Activated effector memory CD4-positive, alpha-beta T cell treated with anti-CD3 and anti-CD28 coated beads, Interleukin-2, amount 50 U/mL, for 16 hours (primary cell): ENCODE measurements at regions not wholly inside any gene's neighbourhood (a gene's known extent, or its start where the extent isn't known, plus 50 kb on each side); places are given as distances from the start of the nearest gene placed in this dataset.

Experiments used
- DNase-seq: peaks from one replicate; pipeline ENCODE4 v3.0.0-alpha.2; 2020

DNA sequence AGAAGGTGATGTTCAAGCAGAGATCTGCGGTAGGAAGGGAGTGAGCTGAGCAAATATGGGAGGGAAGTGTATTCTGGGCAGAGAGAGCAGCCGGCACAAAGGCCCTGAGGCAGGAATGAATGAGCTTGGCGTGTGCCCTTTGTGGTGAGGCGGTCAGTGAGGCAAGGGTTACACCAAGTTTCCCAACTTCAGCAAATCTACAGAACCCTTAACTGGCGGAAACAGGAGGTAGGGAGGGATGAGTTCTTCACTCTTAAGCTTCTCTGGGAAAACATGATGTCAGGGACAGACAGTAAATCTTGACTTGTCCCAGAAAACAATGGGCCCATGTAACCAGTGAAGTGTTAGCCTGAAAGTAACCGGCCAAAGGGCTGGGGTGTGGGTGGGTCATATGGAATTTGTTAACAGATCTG lies 97.1 kb upstream of the PTPN1 start:
- no peak for DNase-seq

DNA sequence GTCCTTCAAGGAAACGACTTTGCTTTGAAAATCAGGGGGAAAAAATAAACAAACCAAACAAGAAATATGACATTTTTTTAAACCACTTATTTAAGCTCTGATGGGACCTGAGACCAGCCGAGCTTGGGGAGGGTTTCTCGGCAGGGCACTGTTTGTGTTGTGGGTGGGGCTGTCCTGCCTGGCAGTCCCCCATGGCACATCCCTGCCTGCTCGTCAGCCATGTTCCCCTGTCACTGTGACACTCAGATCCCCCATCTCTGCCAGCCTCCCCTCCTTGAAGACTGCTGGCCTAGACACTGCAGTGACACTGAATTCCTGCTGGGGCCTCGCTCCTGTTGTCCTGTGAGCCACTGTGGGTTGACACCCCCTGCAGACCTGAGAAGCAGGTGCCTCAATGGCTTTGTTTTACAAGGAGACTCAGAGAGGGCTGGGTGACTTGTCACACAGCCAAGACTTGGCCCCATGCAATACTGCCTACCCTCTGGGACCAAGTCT lies 95.1 kb upstream of the PTPN1 start:
- DNase-seq = no peak

DNA sequence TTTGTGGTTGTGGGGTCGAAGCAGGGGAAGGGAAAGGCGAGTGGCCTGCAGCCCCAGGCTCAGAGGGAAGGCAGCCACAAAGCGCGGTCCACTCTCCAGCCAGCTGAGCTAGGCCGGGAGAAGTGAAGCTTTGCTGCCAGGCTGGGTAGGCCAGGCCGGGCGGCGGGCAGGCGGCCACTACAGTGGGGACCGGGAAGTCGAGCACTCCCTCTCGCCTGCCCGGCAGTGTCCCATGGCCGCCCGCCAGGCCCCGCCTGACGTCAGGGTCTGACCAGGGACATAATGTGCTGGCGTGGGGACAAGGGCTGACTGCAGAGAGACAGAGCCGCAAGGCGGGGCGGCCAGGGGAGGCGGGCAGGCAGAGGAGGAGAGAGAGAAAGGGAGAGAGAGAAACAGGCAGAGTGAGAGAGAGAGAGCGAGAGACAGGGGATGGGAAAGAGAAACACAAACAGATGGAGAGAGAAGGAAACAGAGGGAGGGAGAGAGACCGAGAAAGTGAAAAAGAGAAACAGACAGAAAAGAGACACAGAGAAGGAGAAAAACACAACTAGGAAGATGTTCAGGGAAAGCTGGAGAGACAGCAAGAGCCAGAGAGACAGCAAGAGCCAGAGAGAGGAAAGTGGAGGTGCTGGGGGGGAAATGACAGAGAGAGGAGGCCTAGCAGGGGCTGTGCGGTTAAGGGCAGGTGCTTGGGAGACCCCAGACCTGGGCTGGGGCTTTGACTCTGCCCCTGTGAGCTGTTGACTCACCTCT lies 94.5 kb upstream of the PTPN1 start:
- DNase-seq = no peak

DNA sequence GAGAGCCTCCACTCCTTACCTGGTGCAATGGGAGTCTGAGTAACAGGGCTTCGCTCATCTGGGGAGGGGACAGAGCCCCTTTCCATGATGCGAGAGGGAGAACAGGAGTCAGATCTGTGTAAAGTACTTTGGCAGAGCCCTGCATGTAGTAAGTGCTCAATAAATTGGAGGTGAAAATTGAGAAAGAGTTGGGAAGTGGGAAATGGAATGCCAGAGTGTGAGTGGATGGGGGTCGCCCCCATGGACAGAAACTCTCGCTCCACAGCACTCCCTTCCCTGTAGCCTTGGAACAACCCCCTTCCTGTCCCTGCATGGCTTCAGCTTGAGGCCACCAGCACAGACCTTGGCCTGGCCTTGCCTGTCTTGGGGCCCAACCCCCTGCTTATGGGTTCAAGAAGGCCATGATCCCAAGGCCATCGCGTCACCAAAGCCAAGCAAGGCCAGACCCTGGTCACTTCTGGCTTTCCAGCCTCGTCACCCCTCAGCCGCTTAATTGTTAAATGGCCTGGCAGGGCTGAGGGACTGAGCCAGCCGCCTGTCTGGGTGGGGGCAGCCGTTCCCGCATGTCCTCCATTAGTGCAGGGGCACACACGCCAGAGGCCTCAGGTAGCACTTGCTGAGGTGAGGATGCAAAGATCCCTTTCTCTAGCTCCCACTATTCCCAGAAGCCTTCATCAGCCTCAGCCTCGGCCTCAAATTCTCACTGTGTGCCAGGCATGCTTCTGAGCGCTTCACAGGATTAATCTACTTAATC lies 93.7 kb upstream of the PTPN1 start:
- no peak for DNase-seq

DNA sequence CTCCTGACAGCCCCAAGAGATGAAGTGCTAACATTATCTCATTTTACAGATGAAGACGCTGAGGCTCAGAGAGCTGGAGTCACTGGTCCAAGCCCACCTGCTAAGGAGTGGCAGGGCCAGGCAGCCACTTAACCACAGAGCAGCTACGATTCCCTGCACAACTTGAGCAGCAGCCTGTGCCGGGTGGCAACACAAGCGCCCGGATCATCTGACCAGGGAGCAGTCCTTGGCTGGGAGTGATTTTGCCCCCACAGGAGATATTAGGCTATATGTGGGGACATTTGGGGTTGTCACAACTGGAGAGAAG lies 93.2 kb upstream of the PTPN1 start:
- no peak for DNase-seq

DNA sequence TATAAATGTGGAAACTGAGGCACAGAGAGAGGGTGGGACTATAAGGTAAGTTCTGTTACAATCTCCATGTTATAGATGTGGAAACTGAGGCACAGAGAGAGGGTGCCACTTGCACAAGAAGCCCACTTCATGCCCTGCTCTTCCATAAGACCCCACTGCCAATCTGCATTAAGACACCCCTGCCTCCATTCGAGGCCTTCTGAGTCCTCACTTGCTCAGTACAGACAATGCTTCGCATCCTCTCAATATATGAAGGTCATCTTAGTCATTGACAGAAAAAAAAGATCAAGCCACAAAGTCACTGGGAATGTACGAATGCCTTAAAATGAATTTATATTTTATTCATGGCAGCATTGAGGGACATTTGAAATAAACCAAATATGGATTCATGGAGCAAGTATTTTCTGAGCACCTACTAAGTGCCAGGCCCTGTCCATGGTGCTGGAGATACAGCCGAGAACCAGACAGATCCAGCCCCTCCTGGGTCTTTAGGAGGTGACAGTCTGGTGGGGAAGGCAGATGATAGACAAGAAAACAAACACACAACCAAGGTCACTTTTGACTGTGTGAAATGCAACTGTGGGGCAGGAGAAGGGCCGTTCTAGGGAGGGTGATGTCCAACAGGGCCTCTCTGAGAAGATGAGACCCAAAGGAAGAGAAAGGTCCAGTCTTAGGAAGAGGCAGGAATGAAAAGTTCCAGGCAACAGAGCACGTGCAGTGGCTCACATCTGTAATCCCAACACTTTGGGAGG lies 92.5 kb upstream of the PTPN1 start:
- DNase-seq = no peak

DNA sequence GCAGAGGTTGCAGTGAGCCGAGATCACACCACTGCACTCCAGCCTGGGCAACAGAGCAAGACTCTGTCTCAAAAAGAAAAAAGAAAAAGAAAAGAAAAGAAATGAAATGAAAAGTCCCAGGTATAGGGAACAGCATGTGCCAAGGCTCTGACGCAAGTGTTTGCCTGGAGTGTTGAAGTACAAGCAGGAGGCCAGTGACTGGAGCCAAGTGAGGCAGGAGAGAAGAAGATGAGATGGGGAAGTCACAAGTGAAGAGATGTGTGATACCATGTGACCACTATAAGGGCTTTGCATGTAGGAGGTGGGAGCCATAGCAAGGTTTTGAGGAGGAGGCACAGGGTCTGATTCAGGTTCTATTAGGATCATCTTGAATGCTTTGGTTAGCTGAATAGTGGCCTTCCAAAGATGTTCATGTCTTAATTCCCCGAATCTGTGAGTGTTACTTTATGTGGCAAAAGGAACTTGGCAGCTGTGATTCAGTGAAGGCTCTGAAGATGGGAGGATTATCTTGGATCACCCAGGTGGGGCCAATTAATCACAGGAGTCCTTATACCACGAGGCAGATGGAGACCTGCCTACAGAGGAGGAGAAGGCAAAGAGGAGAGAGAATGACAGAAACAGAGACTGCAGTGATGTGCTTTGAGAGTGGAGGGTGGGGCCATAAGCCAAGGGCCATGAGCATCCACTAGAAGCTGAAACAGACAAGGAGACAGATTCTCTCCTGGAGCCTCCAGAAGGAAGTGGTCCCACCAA lies 91.1 kb upstream of the PTPN1 start:
- DNase-seq = no peak

DNA sequence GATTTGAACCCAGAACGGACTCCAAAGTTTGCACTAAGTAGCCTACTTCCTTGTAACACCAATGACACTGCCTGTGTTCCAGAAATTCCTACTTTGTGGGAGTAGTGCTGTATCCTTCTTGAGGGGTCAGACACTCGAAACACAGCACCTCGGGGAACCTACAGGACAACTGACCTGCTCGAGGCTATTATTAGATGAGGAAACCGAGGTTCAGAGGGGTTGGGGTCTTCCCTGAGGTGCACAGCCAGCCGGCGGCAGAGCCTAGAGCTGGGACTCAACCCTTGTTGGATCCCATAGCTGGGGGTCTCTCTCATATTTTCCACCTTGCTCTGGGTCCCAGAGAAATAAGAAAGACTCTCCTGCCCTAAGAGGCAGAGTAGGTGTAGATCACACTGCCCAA lies 89.8 kb upstream of the PTPN1 start:
- no peak for DNase-seq

DNA sequence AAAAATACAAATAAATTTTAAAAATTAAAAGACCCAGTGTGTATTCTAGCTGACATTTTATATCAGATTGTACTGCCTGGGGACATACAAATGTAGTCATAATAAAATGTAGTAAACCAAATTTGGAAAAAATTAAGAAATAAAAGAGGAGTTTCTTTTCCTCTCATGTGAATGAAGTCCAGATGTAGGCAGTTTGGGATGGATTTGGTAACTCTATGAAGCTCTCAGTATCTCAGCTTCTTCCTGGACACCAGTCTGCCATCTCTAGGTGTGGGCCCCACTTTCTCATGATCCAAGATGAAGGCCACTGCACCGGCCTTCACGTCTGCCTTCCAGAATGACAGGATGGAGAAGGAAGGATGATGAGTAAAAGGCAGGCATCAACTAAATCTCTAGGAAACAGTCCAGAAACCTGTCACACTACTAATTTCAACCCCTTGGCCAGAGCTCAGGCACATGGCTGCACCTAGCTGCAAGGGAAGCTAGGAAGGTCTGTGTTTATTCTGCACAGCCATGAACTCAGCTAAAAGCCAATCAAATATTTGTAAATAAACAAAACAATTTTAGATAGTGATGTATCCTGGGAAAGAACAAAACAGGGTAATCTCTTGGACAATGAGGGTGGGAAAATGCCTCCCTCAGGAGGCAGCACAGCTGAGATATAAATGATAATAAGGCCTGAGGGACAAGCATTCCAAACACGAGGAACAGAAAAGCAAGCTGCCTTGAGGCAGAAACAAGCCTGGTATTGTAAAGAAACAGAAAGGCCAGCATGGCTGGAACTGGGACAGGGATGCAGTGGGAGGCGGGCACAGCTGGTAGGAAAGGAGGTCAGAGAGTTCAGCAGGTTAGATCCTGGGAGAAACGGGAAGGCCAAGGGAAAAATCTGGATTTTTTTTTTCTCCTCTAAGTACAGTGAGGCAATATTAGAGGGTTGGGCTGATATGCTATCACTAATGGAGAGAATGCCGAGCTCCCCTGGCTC lies 88.5 kb upstream of the PTPN1 start:
- DNase-seq = no peak

DNA sequence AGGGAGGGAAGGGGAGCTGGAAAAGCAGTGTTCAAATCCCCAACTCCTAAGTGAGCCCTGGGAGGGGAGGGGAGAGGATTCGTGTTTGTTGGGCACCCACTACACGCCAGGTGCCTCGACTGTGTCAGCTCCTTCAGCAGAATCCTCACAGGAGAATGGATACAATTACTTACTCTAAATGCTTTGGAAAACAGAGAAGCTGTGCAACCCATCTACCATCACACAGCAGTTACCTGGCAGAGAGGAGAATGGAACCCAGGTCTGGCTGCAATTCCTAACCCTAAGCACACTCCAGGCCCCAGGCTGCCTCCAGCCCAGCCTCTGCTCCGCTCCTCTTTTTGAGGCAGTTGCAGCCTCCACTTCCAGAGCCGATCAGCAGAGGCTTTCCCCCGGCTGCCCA lies 86.4 kb upstream of the PTPN1 start:
- no peak for DNase-seq

DNA sequence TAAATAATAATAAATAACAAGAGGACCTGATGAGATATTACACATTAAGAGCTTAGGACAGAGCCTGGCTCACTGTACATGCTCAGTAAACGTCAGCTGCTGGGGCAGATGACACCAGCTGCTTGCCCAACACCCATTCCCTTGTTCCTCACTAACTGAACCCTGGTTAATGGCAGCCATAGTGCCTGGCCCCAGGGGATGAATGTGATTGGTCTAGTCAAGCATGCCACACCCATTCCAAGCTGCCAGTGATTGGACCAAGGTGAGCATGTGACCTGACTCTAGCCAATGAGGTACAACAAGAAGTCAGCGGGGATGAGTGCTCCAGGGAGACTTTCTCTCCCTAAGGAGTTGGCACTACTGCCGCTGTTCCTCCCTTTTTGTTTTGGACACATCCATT lies 85.1 kb upstream of the PTPN1 start:
- no peak for DNase-seq

DNA sequence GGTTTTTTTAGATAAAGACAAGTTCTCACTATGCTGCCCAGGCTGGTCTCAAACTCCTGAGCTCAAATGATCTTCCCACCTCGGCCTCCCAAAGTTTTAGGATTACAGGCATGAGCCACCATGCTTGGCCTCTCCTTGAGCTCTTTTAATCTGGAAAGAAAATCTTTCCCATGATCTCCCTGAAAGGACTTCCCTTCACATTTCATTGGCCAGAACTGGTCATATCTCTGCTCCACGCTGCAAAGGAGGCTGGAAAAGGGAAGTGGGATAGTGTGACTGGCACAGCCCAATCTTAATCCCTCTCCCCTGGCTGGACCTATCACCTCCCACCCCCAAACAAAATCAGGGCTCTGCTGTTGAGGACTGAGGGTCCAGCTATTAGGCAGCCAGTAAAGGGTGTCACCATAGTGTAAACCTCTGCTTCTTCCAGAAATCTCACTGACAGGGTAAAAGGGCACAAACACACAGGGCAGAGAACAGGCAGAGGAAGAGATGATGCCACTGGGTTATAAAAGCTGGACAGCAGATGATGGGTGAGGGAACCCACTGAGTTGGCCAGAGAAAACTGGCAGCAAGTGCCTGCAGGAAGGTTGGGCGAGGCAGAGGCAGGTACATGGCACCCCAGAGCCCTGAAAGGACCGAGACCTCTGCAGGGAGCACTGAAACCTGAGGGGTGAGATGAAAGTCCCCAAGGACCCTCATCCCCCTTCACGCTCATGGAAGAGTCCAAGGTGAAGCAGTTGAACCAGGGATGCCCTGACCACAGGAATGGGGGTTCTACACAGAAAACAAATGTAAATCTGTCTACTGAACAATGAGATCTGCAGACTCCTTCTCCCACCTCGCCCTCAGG lies 83.1 kb upstream of the PTPN1 start:
- DNase-seq = no peak

DNA sequence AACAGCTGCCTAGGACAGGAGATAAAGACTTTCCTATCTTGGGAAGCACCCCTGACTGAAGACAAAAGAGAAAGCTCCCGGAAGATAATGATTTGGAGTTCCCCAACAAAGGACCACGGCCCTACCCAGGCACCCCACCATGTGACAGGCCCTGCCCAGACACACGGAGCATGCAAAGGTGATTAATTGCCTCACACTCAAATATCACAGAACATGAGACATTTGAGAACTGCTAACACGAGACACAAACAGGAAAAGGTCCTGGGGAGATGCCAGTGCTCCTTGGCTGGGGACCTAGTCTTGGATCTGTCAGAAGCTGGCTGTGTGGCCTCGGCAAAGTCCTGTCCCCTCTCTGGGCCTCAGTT lies 82.5 kb upstream of the PTPN1 start:
- no peak for DNase-seq

DNA sequence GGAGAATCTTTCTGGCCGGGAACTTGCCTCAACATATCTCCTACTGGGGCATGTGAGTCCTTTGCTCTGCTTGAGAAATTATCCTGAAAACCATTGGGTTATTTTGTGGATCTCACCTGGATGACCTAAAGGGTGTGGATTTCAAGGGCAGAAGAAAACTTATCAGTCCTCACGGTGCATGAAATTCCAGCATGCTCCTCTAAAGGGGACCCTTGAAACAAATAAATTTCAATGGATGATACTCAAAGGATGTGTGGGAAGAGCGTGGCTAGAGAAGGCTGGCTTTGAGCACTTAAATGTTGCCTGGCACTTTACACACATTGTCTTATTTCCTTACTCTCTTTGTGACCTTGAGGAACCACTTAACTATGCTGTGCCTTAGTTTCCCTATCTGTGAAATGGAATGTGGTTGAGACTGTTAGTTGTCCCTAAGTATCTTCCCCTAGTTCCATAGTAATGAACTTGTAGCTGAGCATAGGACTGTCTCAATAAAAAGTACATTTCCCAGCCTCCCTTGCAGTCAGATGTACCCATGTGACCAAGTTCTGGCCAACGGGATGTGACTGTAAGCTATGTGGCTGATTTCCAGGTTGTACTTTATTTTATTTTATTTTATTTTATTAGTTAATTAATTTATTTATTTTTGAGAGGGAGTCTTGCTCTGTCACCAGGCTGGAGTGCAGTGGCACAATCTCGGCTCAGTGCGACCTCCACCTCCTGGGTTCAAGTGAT lies 81.9 kb upstream of the PTPN1 start:
- DNase-seq = no peak

DNA sequence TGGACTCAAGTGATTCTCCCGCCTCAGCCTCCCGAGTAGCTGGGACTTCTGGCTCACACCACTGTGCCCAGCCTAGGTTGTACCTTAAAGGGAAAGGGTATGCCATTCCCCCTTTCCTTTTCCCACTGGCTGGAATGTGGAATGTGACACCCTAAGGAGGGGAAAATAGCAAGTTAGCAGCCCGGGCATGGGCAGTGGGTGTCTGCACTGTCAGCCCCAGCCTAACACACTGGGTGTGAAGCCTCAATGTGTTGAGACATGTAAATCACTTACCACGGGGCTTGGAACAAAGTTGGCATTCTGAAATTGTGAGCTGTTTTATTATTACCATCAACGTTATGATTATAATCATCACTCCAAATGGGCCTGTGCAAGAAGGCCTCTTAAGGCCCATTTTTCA lies 80.8 kb upstream of the PTPN1 start:
- no peak for DNase-seq

DNA sequence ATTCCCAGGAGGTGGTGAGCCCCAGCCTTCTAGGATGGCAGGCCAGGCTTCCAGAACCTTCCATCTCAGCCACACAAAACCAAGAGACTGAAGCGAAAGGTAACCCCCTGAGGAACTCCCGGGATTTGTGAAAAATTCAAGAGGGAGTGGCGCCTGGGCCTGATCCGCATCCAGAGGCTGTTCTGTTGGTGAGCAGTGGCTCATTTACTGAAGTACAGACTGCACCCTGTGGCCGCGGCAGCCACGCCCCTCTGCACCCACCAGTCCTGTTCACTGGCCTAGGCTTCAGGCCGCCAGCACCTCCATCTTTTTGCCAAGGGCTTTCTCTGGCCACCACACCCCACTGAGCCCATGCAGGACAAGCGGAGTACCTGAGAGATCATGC lies 79.1 kb upstream of the PTPN1 start:
- no peak for DNase-seq

DNA sequence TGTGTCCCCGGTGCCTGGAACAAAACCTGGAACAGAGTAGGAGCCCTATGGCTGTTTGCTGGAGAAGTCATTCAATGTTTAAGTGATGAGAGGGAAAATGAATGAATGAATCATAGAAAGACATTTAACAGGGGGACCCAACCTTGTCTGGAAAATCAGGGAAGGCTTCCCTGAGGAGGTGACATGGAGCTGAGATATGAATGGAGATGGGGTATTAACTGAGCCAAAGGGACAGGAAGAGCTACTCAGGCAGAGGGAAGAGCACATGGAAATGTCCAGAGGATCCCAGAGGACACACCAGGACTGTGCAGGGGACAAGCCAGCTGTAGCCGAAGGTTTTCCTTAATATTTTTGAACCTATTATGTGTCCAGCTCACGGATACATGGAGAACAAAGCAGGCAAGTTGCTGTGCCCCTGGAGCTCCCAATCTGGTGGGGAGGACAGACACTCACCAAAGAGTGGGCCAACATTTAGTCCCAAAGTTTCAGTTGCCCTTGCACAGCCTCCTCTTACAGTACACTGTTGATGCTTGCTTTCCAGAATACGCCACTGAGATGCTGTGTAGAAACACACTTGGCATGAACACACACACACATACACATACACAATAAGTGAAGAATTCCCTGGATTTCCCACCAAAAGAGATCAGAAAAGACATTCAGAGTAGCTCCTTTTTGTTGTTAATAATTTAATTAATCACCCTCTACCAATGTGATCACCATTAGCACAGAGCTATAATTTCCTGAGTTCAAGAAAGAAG lies 77.0 kb upstream of the PTPN1 start:
- no peak for DNase-seq

DNA sequence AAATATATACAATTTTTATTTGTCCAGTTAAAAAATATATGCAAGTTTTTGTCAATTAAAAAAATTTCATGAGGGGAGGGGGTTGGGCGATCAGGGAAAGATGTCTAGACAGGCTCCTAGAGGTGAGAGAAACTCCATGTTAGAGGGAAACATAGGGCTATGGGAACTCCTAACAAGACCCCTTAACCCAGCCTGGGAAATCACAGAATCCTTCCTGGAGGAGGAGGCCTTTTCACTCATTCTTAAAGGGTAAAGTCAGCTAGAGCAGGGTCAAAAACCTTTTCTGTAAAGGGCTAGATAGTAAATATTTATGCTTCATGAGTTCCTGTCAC lies 75.9 kb upstream of the PTPN1 start:
- no peak for DNase-seq

DNA sequence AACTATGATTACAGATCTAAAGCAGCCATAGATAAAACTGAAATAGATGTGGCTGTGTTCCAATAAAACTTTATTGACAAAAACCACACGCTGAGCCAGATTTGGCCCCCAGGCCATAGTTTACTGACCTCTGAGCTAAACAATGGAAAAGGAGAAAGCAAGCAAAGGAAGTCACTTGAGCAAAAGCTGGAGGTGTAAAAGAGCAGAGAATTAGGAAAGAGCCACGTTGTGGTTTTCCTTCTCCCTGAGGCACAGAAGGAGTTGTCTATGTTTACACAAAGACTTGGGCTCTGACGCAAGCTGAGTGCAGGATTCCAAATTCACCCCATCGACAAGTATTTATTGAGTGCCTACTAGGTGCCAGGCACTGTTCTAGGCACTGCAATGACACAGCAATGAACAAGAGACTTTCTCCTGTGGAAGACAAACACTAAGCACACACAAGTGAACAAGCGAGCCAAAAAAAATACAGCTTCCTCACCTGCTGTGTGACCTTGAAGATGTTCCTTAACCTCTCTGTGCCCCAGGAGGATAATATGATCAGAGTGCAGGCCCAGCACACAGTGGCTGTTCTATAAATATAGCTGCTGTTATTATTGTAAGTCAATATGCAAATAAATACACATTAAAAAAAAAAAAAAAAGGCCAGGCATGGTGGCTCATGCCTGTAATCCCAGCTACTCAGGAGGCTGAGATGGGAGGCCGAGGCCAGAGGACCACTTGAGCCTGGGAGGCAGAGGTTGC lies 75.4 kb upstream of the PTPN1 start:
- no peak for DNase-seq
